Liver (tissue), 8 donors: ENCODE measurements at regions not wholly inside any gene's neighbourhood (a gene's known extent, or its start where the extent isn't known, plus 50 kb on each side); places are given as distances from the start of the nearest gene placed in this dataset.
A peak's percentile ranks its signal among the peaks of the same experiment; 100 is the strongest.

Experiments
- DNase-seq: peaks from one replicate; pipeline ENCODE4 v3.0.0-alpha.2; 2017; ENCODE audit warnings: low spot score
- H3K27ac ChIP-seq, 2 donors: one replicate each; pipeline ENCODE4 v1.7.0; 2013; ENCODE audit warnings: inconsistent platforms in 2 of 2, low read length in 2 of 2, control low read depth in 1 of 2, low read depth in 1 of 2, mild to moderate bottlenecking in 1 of 2
- H3K27me3 ChIP-seq, 4 donors: one replicate each; pipeline versions ENCODE4 v1.6.1 to v1.7.0; 2013; ENCODE audit warnings: low read length in 3 of 4, inconsistent platforms in 1 of 4, mild to moderate bottlenecking in 1 of 4, moderate library complexity in 1 of 4; ENCODE audit not compliant: control insufficient read depth in 4 of 4, insufficient read depth in 4 of 4
- H3K36me3 ChIP-seq, 4 donors: one replicate each; pipeline versions ENCODE4 v1.6.1 to v1.7.0; 2013; ENCODE audit warnings: low read length in 3 of 4, mild to moderate bottlenecking in 3 of 4, low read depth in 1 of 4, moderate library complexity in 1 of 4; ENCODE audit not compliant: control insufficient read depth in 4 of 4, insufficient read depth in 3 of 4
- H3K4me1 ChIP-seq, 4 donors: one replicate each; pipeline versions ENCODE4 v1.6.1 to v1.7.0; 2013; ENCODE audit warnings: low read length in 3 of 4, mild to moderate bottlenecking in 3 of 4, moderate library complexity in 1 of 4; ENCODE audit not compliant: control insufficient read depth in 4 of 4, insufficient read depth in 4 of 4
- H3K4me3 ChIP-seq, 3 donors: one replicate each; pipeline versions ENCODE4 v1.6.1 to v1.7.0; 2013; ENCODE audit warnings: low read length in 3 of 3, control low read depth in 1 of 3, low read depth in 1 of 3, mild to moderate bottlenecking in 1 of 3
- H3K9ac ChIP-seq, 2 donors: one replicate each; pipeline ENCODE4 v1.7.0; 2013; ENCODE audit warnings: low read length in 2 of 2, mild to moderate bottlenecking in 2 of 2, moderate library complexity in 2 of 2, control low read depth in 1 of 2, low read depth in 1 of 2
- H3K9me3 ChIP-seq, 4 donors: one replicate each; pipeline versions ENCODE4 v1.6.1 to v1.7.0; 2013; ENCODE audit warnings: low read length in 3 of 4; ENCODE audit not compliant: control insufficient read depth in 4 of 4
- ATF3 ChIP-seq: IDR thresholded peaks from 2 replicates; pipeline ENCODE4 v1.6.1; 2016; ENCODE audit warnings: antibody characterized with exemption
- CTCF ChIP-seq: fragments of 150-350 bp; IDR thresholded peaks from 2 replicates; pipeline ENCODE4 v1.5.1; 2017; ENCODE audit warnings: improper control_type of control experiment, low read depth, low read length; ENCODE audit not compliant: missing input control
- EGR1 ChIP-seq, 2 donors: IDR thresholded peaks; 2 replicates each; pipeline ENCODE4 v1.6.1; 2016 to 2018; ENCODE audit warnings: antibody characterized with exemption in 2 of 2, low read depth in 2 of 2
- FOXA1 ChIP-seq: IDR thresholded peaks from 2 replicates; pipeline ENCODE4 v1.6.1; 2016; ENCODE audit warnings: antibody characterized with exemption
- FOXA2 ChIP-seq: IDR thresholded peaks from 2 replicates; pipeline ENCODE4 v1.6.1; 2016; ENCODE audit warnings: antibody characterized with exemption
- HNF4A ChIP-seq, 2 donors: conservative IDR thresholded peaks; 2 replicates each; pipeline ENCODE4 v1.6.1; 2016; ENCODE audit warnings: antibody characterized with exemption in 2 of 2, mild to moderate bottlenecking in 2 of 2
- HNF4G ChIP-seq: IDR thresholded peaks from 2 replicates; pipeline ENCODE4 v1.6.1; 2016; ENCODE audit warnings: antibody characterized with exemption
- JUND ChIP-seq, 2 donors: IDR thresholded peaks; 2 replicates each; pipeline ENCODE4 v1.6.1; 2016; ENCODE audit warnings: antibody characterized with exemption in 2 of 2
- MAX ChIP-seq: IDR thresholded peaks from 2 replicates; pipeline ENCODE4 v1.6.1; 2016; ENCODE audit warnings: antibody characterized with exemption
- NR2F2 ChIP-seq: IDR thresholded peaks from 2 replicates; pipeline ENCODE4 v1.6.1; 2016; ENCODE audit warnings: antibody characterized with exemption
- RAD21 ChIP-seq, 2 donors: IDR thresholded peaks; 2 replicates each; pipeline ENCODE4 v1.6.1; 2016; ENCODE audit warnings: antibody characterized with exemption in 2 of 2, mild to moderate bottlenecking in 2 of 2
- REST ChIP-seq: IDR thresholded peaks from 2 replicates; pipeline ENCODE4 v1.6.1; 2016; ENCODE audit warnings: antibody characterized with exemption, mild to moderate bottlenecking
- RXRA ChIP-seq, 2 donors: IDR thresholded peaks; 2 replicates each; pipeline ENCODE4 v1.6.1; 2017 to 2018; ENCODE audit warnings: antibody characterized with exemption in 2 of 2, mild to moderate bottlenecking in 1 of 2
- SP1 ChIP-seq: IDR thresholded peaks from 2 replicates; pipeline ENCODE4 v1.6.1; 2018; ENCODE audit warnings: antibody characterized with exemption, mild to moderate bottlenecking
- TAF1 ChIP-seq: conservative IDR thresholded peaks from 2 replicates; pipeline ENCODE4 v1.6.1; 2016; ENCODE audit warnings: antibody characterized with exemption, mild to moderate bottlenecking
- YY1 ChIP-seq: IDR thresholded peaks from 2 replicates; pipeline ENCODE4 v1.6.1; 2016; ENCODE audit warnings: antibody characterized with exemption, mild to moderate bottlenecking
- ZBTB33 ChIP-seq: IDR thresholded peaks from 2 replicates; pipeline ENCODE4 v1.6.1; 2016; ENCODE audit warnings: antibody characterized with exemption
- WGBS: extraction: QIAGEN DNeasy Blood & Tissue Kit; methylation state at CpG from one replicate; pipeline ENCODE4 v1.1.7; 2013; 5-methylcytosine and 5-hydroxymethylcytosine counted together
- donor health status: healthy.
- donor health status: healthy.
- donor health status: healthy.
- donor health status: healthy.
- donor health status: healthy.

GRCh38 chr12:24381790-24382189 lies 432.3 kb upstream of the SOX5 start:
- H3K4me3 ChIP-seq = no peak overlapping the region
- no peaks in the 10 kb centered on the region for H3K27me3 ChIP-seq
- no peak for DNase-seq
- no peak for TF ChIP-seq YY1
- TF ChIP-seq REST = no peak
- no peak for TF ChIP-seq NR2F2
- no peak for TF ChIP-seq FOXA1
- TF ChIP-seq ATF3 = no peak
- TF ChIP-seq SP1 = no peak
- TF ChIP-seq EGR1 (IDR thresholded peaks at IDR 0.05; ENCODE audit: low read depth in 2 of 2) = no peak
- no peak for TF ChIP-seq HNF4G
- no peak for TF ChIP-seq TAF1
- no peak for TF ChIP-seq FOXA2
- no peak for TF ChIP-seq MAX
- TF ChIP-seq CTCF = no peak
- no peak for TF ChIP-seq RAD21 (IDR thresholded peaks at IDR 0.05)
- no peak for TF ChIP-seq ZBTB33
- TF ChIP-seq HNF4A (conservative IDR thresholded peaks at IDR 0.05) = no peak
- no peaks in the 10 kb centered on the region for H3K36me3 ChIP-seq
- H3K27ac ChIP-seq = no peak overlapping the region
- no peak overlapping the region for H3K9ac ChIP-seq
- 90% methylated on average over 3 of the region's 3 CpGs for WGBS
- peaks cover 0 to 3% (median 0%) of the 10 kb centered on the region in 4 donors for H3K4me1 ChIP-seq
- peaks cover 0 to 3% (median 0%) of the 10 kb centered on the region in 4 donors for H3K9me3 ChIP-seq

GRCh38 chr12:24379861-24380521 lies 430.5 kb upstream of the SOX5 start:
- Histone ChIP-seq H3K27me3 (no peaks in the 10 kb centered on the region), H3K9me3 (peaks cover 0 to 3% (median 0%) of the 10 kb centered on the region in 4 donors), H3K4me1 (peaks cover 0 to 3% (median 0%) of the 10 kb centered on the region in 4 donors), H3K36me3 (no peaks in the 10 kb centered on the region), H3K27ac (no peak overlapping the region), H3K4me3 (no peak overlapping the region), H3K9ac (no peak overlapping the region)
- DNase-seq = no peak
- TF ChIP-seq EGR1 (IDR thresholded peaks at IDR 0.05; ENCODE audit: low read depth in 2 of 2) (no peak), TAF1 (no peak), CTCF (no peak), RAD21 (IDR thresholded peaks at IDR 0.05) (peak in 1 of 2 donors; percentile 33), JUND (IDR thresholded peaks at IDR 0.05) (no peak), ATF3 (peak; percentile 26), FOXA2 (peak; percentile 80), RXRA (IDR thresholded peaks at IDR 0.05) (peak; percentile 12 to 47), YY1 (peak; percentile 59), HNF4A (conservative IDR thresholded peaks at IDR 0.05) (peak; percentile 57 to 68), MAX (no peak), FOXA1 (peak; percentile 60)
- WGBS = 50% methylated on average over 5 of the region's 5 CpGs
